CD4-positive, alpha-beta T cell (primary cell): ENCODE measurements at regions not wholly inside any gene's neighbourhood (a gene's known extent, or its start where the extent isn't known, plus 50 kb on each side); places are given as distances from the start of the nearest gene placed in this dataset.

Source experiments
- ATAC-seq: fragments of 200-7000 bp; cut with Tn5 transposase; one replicate; pipeline ENCODE4 v1.10.0; 2022; ENCODE audit warnings: mild to moderate bottlenecking; ENCODE audit not compliant: poor library complexity
- CTCF ChIA-PET: fragments of 350-600 bp; sonication (Branson Sonifier 250); formaldehyde crosslinking; loops from one replicate; lab custom pipeline; 2021; ENCODE audit warnings: antibody characterized with exemption, inconsistent platforms; lab: Charles Lee
- POLR2A ChIA-PET: fragments of 350-600 bp; sonication (Branson Sonifier 250); formaldehyde crosslinking; loops from one replicate; lab custom pipeline; 2021; ENCODE audit warnings: antibody characterized with exemption, inconsistent platforms; lab: Charles Lee
- DNase-seq, 14 experiments: peaks; one replicate each; pipeline ENCODE4 v3.0.0-alpha.2; 2013 to 2020; ENCODE audit warnings: mixed read lengths in 2 of 14
- H3K27ac ChIP-seq, 2 donors: one replicate each; pipeline versions ENCODE4 v1.5.1 to v1.7.0; 2013; ENCODE audit warnings: low read length in 2 of 2, low read depth in 1 of 2, mild to moderate bottlenecking in 1 of 2
- H3K27me3 ChIP-seq, 2 experiments: 1 replicate in 1 of 2; 2 replicates in 1 of 2; pipeline versions ENCODE4 v1.6.1 to v1.7.0; 2013; ENCODE audit warnings: low read length in 2 of 2, control low read depth in 1 of 2, mild to moderate bottlenecking in 1 of 2, moderate library complexity in 1 of 2; ENCODE audit not compliant: insufficient read depth in 2 of 2, control insufficient read depth in 1 of 2
- H3K36me3 ChIP-seq: one replicate; pipeline ENCODE4 v1.6.1; 2013; ENCODE audit warnings: low read length, control low read depth; ENCODE audit not compliant: insufficient read depth
- H3K4me1 ChIP-seq: one replicate; pipeline ENCODE4 v1.6.1; 2013; ENCODE audit warnings: low read length, control low read depth; ENCODE audit not compliant: insufficient read depth
- H3K4me3 ChIP-seq: one replicate; pipeline ENCODE4 v1.5.1; 2013; ENCODE audit warnings: mild to moderate bottlenecking, low read length, moderate library complexity
- H3K9me3 ChIP-seq, 2 experiments: 1 replicate in 1 of 2; 2 replicates in 1 of 2; pipeline versions ENCODE4 v1.6.1 to v1.7.0; 2013; ENCODE audit warnings: low read length in 2 of 2, mild to moderate bottlenecking in 2 of 2, control low read depth in 1 of 2, moderate library complexity in 1 of 2; ENCODE audit not compliant: control insufficient read depth in 1 of 2, insufficient read depth in 1 of 2
- H3K27ac Mint-ChIP-seq: one replicate; pipeline ENCODE4 v1.8.0; 2020; ENCODE audit warnings: mixed read lengths
- H3K27me3 Mint-ChIP-seq: one replicate; pipeline ENCODE4 v1.8.0; 2021; ENCODE audit warnings: mixed read lengths
- H3K36me3 Mint-ChIP-seq: one replicate; pipeline ENCODE4 v1.8.0; 2021; ENCODE audit warnings: low read depth, mixed read lengths
- H3K4me1 Mint-ChIP-seq: one replicate; pipeline ENCODE4 v1.8.0; 2021; ENCODE audit warnings: low read depth, mixed read lengths
- H3K4me3 Mint-ChIP-seq: one replicate; pipeline ENCODE4 v1.8.0; 2020; ENCODE audit warnings: mild to moderate bottlenecking, mixed read lengths
- H3K9me3 Mint-ChIP-seq: one replicate; pipeline ENCODE4 v1.8.0; 2020; ENCODE audit warnings: mixed read lengths
- CTCF ChIP-seq: fragments of 200-600 bp; IDR thresholded peaks from one replicate; pipeline ENCODE4 v1.8.0; 2022; ENCODE audit warnings: antibody characterized with exemption, mild to moderate bottlenecking
- intact Hi-C, 2 experiments: fragments of 100-400 bp; cut with DNase I in 1 of 2; cut with micrococcal nuclease in 1 of 2; formaldehyde crosslinking; loops; one replicate each; pipeline versions ENCODE4 v1.15.1 to v1.9.0; 2023 to 2025; cut with DNase I, micrococcal nuclease

DNA sequence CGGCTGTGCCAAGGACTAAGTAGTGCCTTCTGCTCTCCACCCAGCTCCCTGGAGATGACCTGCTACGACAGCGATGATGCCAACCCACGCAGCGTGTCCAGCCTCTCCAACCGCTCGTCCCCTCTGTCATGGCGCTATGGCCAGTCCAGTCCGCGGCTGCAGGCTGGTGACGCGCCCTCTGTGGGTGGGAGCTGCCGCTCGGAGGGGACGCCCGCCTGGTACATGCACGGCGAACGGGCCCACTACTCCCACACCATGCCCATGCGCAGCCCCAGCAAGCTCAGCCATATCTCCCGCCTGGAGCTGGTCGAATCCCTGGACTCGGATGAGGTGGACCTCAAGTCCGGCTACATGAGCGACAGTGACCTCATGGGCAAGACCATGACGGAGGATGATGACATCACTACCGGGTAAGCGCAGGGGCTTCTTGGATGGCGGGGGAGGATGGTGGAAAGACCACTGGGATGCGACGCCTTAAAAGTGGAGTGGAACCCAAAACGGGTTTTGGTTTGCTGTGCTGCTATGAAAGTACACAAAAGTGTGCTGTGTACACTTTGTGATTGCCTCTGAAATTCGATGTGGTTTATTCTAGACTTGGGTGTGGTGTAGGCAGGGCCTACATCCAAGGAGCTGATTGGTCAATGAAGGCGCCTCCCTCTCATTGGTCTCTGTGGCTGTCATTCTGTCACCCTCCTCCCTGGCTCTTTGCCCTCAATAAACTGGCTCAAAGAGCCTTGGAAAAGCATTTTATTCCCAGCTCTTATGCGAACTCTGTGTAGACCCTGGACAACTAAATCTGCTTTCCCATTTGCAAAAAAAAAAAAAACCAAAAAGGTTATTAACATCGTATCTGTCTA is 110.4 kb upstream of the IPO9 start:
- no peaks in the 10 kb centered on the region for H3K9me3 ChIP-seq
- Mint-ChIP-seq H3K36me3 (no peaks in the 10 kb centered on the region), H3K4me1 (no peaks in the 10 kb centered on the region), H3K9me3 (no peaks in the 10 kb centered on the region), H3K4me3 (no peak overlapping the region), H3K27ac (no peak overlapping the region), H3K27me3 (no peaks in the 10 kb centered on the region)
- ATAC-seq (no peak), DNase-seq (peak in 1 of 14 experiments; percentile 10)
- H3K4me3 ChIP-seq = no peak overlapping the region
- ChIA-PET CTCF (interaction anchor here (0.5 kb wide), 1 partner anchor 67 kb away, joined by 3 read pairs; no protein-coding TSS in a partner anchor), POLR2A (interaction anchor here (0.7 kb wide), 1 partner anchor 15 kb away, joined by 3 read pairs; no protein-coding TSS in a partner anchor)
- intact Hi-C loops = no loop called here
- H3K27me3 ChIP-seq = no peaks in the 10 kb centered on the region
- H3K27ac ChIP-seq = no peak overlapping the region
- no peaks in the 10 kb centered on the region for H3K36me3 ChIP-seq
- TF ChIP-seq CTCF = no peak
- H3K4me1 ChIP-seq = no peaks in the 10 kb centered on the region

DNA sequence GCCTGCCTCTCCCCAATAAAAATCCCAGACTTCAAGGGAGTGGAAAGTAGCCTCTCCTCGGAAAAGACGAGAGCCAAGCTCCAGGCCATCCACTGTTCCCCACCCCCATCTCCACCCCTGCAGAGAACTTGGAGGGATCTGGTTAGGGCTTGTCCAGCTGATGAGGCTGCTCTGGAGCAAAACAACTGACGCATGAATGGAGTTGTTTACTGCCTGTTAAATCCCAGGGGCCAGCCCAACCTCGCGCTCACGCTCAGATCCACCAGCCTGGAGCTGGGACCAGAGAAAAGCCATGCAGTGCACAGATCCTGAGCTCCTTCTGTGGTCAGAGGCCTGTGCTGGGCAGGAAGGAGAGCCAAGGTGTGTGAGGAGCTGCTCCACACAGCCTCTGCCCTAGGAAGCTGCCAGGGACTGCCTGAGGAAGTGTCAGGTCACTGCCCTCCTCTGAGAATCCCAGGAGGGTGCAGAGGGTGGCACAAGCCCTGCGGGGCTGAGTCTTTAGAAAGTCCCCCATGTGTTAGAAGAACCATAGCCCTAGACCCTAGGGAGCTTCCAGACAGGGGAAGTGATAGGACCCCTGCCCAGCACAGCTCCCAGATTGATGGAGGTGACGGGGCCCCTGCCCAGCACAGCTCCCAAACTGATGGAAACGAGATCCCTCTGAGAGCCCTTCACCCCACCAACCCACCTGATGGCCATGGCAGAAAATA is 109.0 kb upstream of the IPO9 start:
- no peak for TF ChIP-seq CTCF
- ATAC-seq = no peak
- Histone ChIP-seq H3K4me3 (no peak overlapping the region), H3K4me1 (no peaks in the 10 kb centered on the region), H3K9me3 (no peaks in the 10 kb centered on the region), H3K27ac (no peak overlapping the region), H3K36me3 (no peaks in the 10 kb centered on the region), H3K27me3 (no peaks in the 10 kb centered on the region)
- no peaks in the 10 kb centered on the region for H3K9me3 Mint-ChIP-seq
- no peak overlapping the region for H3K27ac Mint-ChIP-seq
- H3K4me1 Mint-ChIP-seq = no peaks in the 10 kb centered on the region
- H3K27me3 Mint-ChIP-seq = peaks cover 11% of the 10 kb centered on the region
- no peaks in the 10 kb centered on the region for H3K36me3 Mint-ChIP-seq
- no peak overlapping the region for H3K4me3 Mint-ChIP-seq
- ChIA-PET CTCF (no interaction called here), POLR2A (no interaction called here)
- DNase-seq = no peak
- intact Hi-C loops = no loop called here

DNA sequence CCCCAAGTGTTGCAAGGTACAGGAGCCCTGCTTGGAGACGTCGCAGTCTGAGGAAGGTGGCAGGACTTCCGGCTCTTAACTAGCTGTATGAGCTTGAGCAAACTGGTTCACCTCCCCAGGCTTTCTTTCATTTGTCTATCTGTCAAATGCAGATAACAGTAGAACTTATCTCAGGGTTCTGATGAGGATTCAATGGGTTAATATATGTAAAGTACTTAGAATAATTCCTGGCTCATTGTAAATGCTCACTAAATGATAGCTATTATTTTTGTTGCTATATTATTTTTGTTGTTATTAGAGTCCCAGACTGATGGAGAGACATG is 108.5 kb upstream of the IPO9 start:
- Histone ChIP-seq H3K4me1 (no peaks in the 10 kb centered on the region), H3K9me3 (no peaks in the 10 kb centered on the region), H3K36me3 (no peaks in the 10 kb centered on the region), H3K27me3 (no peaks in the 10 kb centered on the region), H3K4me3 (no peak overlapping the region), H3K27ac (no peak overlapping the region)
- no peaks in the 10 kb centered on the region for H3K9me3 Mint-ChIP-seq
- H3K27me3 Mint-ChIP-seq = peaks cover 12% of the 10 kb centered on the region
- no peaks in the 10 kb centered on the region for H3K36me3 Mint-ChIP-seq
- POLR2A ChIA-PET = no interaction called here
- intact Hi-C loops = no loop called here
- DNase-seq (no peak), ATAC-seq (no peak)
- no peak for TF ChIP-seq CTCF
- H3K4me3 Mint-ChIP-seq = no peak overlapping the region
- CTCF ChIA-PET = no interaction called here
- no peak overlapping the region for H3K27ac Mint-ChIP-seq
- H3K4me1 Mint-ChIP-seq = no peaks in the 10 kb centered on the region
